ENCODE measurements at regions not wholly inside any gene's neighbourhood (a gene's known extent, or its start where the extent isn't known, plus 50 kb on each side); places are given as distances from the start of the nearest gene placed in this dataset.

- TF ChIP-seq FOXP2 (optimal IDR thresholded peaks at IDR 0.05; ENCODE audit: borderline replicate concordance, extremely low read depth, extremely low read length, insufficient read depth) (no peak), SIN3A (IDR thresholded peaks at IDR 0.05; ENCODE audit: borderline replicate concordance, insufficient read depth, low read length) (no peak), REST (IDR thresholded peaks at IDR 0.05; ENCODE audit: insufficient read depth in 1 of 2, low read depth in 2 of 2, low read length in 2 of 2) (no peak), TAF1 (IDR thresholded peaks at IDR 0.05; ENCODE audit: borderline replicate concordance, insufficient read depth, low read length) (no peak), POLR2AphosphoS5 (IDR thresholded peaks at IDR 0.05; ENCODE audit: low read depth, low read length) (no peak)
Measured at GRCh38 chr9:82513976-82514735, 525.6 kb downstream of the SPATA31D1 start.

GRCh38 chr9:82518868-82519267 is 530.3 kb downstream of the SPATA31D1 start:
- no peak for TF ChIP-seq SIN3A (IDR thresholded peaks at IDR 0.05; ENCODE audit: borderline replicate concordance, insufficient read depth, low read length)
- no peak for TF ChIP-seq REST (IDR thresholded peaks at IDR 0.05; ENCODE audit: insufficient read depth in 1 of 2, low read depth in 2 of 2, low read length in 2 of 2)
- no peak for TF ChIP-seq POLR2AphosphoS5 (IDR thresholded peaks at IDR 0.05; ENCODE audit: low read depth, low read length)
- TF ChIP-seq TAF1 (IDR thresholded peaks at IDR 0.05; ENCODE audit: borderline replicate concordance, insufficient read depth, low read length), result no peak
- TF ChIP-seq FOXP2 (optimal IDR thresholded peaks at IDR 0.05; ENCODE audit: borderline replicate concordance, extremely low read depth, extremely low read length, insufficient read depth), result no peak

GRCh38 chr9:82519332-82519731 is 530.8 kb downstream of the SPATA31D1 start:
- TF ChIP-seq FOXP2 (optimal IDR thresholded peaks at IDR 0.05; ENCODE audit: borderline replicate concordance, extremely low read depth, extremely low read length, insufficient read depth) (no peak), SIN3A (IDR thresholded peaks at IDR 0.05; ENCODE audit: borderline replicate concordance, insufficient read depth, low read length) (no peak), TAF1 (IDR thresholded peaks at IDR 0.05; ENCODE audit: borderline replicate concordance, insufficient read depth, low read length) (no peak), POLR2AphosphoS5 (IDR thresholded peaks at IDR 0.05; ENCODE audit: low read depth, low read length) (no peak), REST (IDR thresholded peaks at IDR 0.05; ENCODE audit: insufficient read depth in 1 of 2, low read depth in 2 of 2, low read length in 2 of 2) (no peak)

- TF ChIP-seq SIN3A (IDR thresholded peaks at IDR 0.05; ENCODE audit: borderline replicate concordance, insufficient read depth, low read length), result no peak
- TF ChIP-seq POLR2AphosphoS5 (IDR thresholded peaks at IDR 0.05; ENCODE audit: low read depth, low read length), result no peak
- TF ChIP-seq REST (IDR thresholded peaks at IDR 0.05; ENCODE audit: insufficient read depth in 1 of 2, low read depth in 2 of 2, low read length in 2 of 2), result no peak
- no peak for TF ChIP-seq FOXP2 (optimal IDR thresholded peaks at IDR 0.05; ENCODE audit: borderline replicate concordance, extremely low read depth, extremely low read length, insufficient read depth)
- no peak for TF ChIP-seq TAF1 (IDR thresholded peaks at IDR 0.05; ENCODE audit: borderline replicate concordance, insufficient read depth, low read length)
Measured at GRCh38 chr9:82524407-82524806, 535.8 kb downstream of the SPATA31D1 start.

Data from PFSK-1 (cell line).